Omental fat pad (tissue), 3 donors: ENCODE measurements at regions not wholly inside any gene's neighbourhood (a gene's known extent, or its start where the extent isn't known, plus 50 kb on each side); places are given as distances from the start of the nearest gene placed in this dataset.

ENCODE experiments used
- ATAC-seq: fragments of 150-250 bp; one replicate; pipeline ENCODE4 v1.9.1; 2016; ENCODE audit warnings: mild to moderate bottlenecking, moderate library complexity; ENCODE audit not compliant: low FRiP score
- DNase-seq: peaks from one replicate; pipeline ENCODE4 v3.0.0-alpha.2; 2019; ENCODE audit warnings: low spot score
- CTCF ChIP-seq, 3 donors: fragments of 450-650 bp; IDR thresholded peaks; one replicate each; pipeline ENCODE4 v1.5.1; 2016 to 2017; ENCODE audit warnings: antibody characterized with exemption in 3 of 3, mild to moderate bottlenecking in 3 of 3, moderate library complexity in 2 of 3

GRCh38 chr10:77715536-77715935 lies 77.9 kb upstream of the KCNMA1 start:
- no peak for DNase-seq
- ATAC-seq, result no peak
- no peak for TF ChIP-seq CTCF (IDR thresholded peaks at IDR 0.05)

GRCh38 chr10:77715088-77715487 lies 77.5 kb upstream of the KCNMA1 start:
- no peak for ATAC-seq
- DNase-seq, result no peak
- no peak for TF ChIP-seq CTCF (IDR thresholded peaks at IDR 0.05)

- DNase-seq (no peak), ATAC-seq (no peak)
- TF ChIP-seq CTCF (IDR thresholded peaks at IDR 0.05), result no peak
Measured at GRCh38 chr10:77713521-77714280, 76.1 kb upstream of the KCNMA1 start.

- ATAC-seq, result no peak
- no peak for DNase-seq
- TF ChIP-seq CTCF (IDR thresholded peaks at IDR 0.05), result no peak
Measured at GRCh38 chr10:77712207-77712606, 74.6 kb upstream of the KCNMA1 start.

- no peak for ATAC-seq
- no peak for DNase-seq
- TF ChIP-seq CTCF (IDR thresholded peaks at IDR 0.05), result no peak
Measured at GRCh38 chr10:77711683-77712049, 74.1 kb upstream of the KCNMA1 start.

- peak; percentile 91 for ATAC-seq
- peak; percentile 50 for DNase-seq
- TF ChIP-seq CTCF (IDR thresholded peaks at IDR 0.05), result peak in 1 of 3 donors; percentile 68
Measured at GRCh38 chr10:77710759-77711682, 73.4 kb upstream of the KCNMA1 start.
